K562 (cell line): ENCODE measurements at regions not wholly inside any gene's neighbourhood (a gene's known extent, or its start where the extent isn't known, plus 50 kb on each side); places are given as distances from the start of the nearest gene placed in this dataset.

ENCODE experiments used
- ATAC-seq: fragments of 200-7000 bp; cut with Tn5 transposase; 3 replicates; pipeline ENCODE4 v1.9.1; 2020; ENCODE audit warnings: moderate library complexity
- BruUV-seq: library from RNA; stranded (reverse); fragments of 400-500 nt; replicated peaks from 2 replicates; lab custom pipeline; 2021; lab: Mats Ljungman, UMichigan
- CTCF ChIA-PET: fragments of 300-600 bp; formaldehyde crosslinking; extraction: SDS; loops from one replicate; lab custom pipeline; 2021; ENCODE audit warnings: low intra/inter-chr PET ratio; lab: Yijun Ruan, JAX
- POLR2A ChIA-PET: fragments of 300-600, 350-650 bp; sonication (Branson Sonifier 250); formaldehyde crosslinking; extraction: SDS; loops from one replicate; lab custom pipeline; 2021; ENCODE audit warnings: antibody characterized with exemption, inconsistent platforms; lab: Yijun Ruan, JAX
- DNase-seq, 4 experiments: peaks; one replicate each; pipeline versions ENCODE4 v3.0.0 to v3.0.0-alpha.2; 2011 to 2018; ENCODE audit warnings: low spot score in 3 of 4, mixed read lengths in 3 of 4; ENCODE audit errors: extremely low read depth in 1 of 4
- FAIRE-seq: peaks from 2 replicates; lab custom pipeline; 2011; peaks lifted over from hg19 to GRCh38; lab: Jason Lieb, UNC
- H2AFZ ChIP-seq: 2 replicates; pipeline ENCODE4 v1.6.0; 2011; ENCODE audit warnings: low read depth, low read length, control low read depth, inconsistent platforms
- H3K27ac ChIP-seq: fragments of 200-600 bp; 3 replicates; pipeline ENCODE4 v1.8.0; 2011; ENCODE audit warnings: low read depth, mild to moderate bottlenecking, control low read depth, inconsistent platforms, low read length, moderate library complexity, mixed read lengths; ENCODE audit errors: extremely low read depth
- H3K27me3 ChIP-seq, 2 experiments: fragments of 300-600 bp in 1 of 2; 2 replicates in 1 of 2; 3 replicates in 1 of 2; pipeline versions ENCODE4 v1.6.0 to v1.8.0; 2011; ENCODE audit warnings: inconsistent platforms in 2 of 2, low read length in 2 of 2, mild to moderate bottlenecking in 1 of 2, mixed read lengths in 1 of 2, moderate library complexity in 1 of 2; ENCODE audit not compliant: control insufficient read depth in 2 of 2, insufficient read depth in 2 of 2
- H3K36me3 ChIP-seq: fragments of 300-600 bp; 3 replicates; pipeline ENCODE4 v1.8.0; 2011; ENCODE audit warnings: mild to moderate bottlenecking, low read length, inconsistent platforms; ENCODE audit not compliant: control insufficient read depth, insufficient read depth
- H3K4me1 ChIP-seq, 2 experiments: fragments of 200-600 bp in 1 of 2; replicated peaks in 1 of 2; 2 replicates in 1 of 2; 3 replicates in 1 of 2; pipeline versions ENCODE4 v1.5.1 to v1.8.0; 2011; ENCODE audit warnings: inconsistent platforms in 2 of 2, low read length in 2 of 2, mild to moderate bottlenecking in 1 of 2, mixed read lengths in 1 of 2, moderate library complexity in 1 of 2; ENCODE audit not compliant: control insufficient read depth in 2 of 2, insufficient read depth in 2 of 2
- H3K4me2 ChIP-seq: 2 replicates; pipeline ENCODE4 v1.6.1; 2011; ENCODE audit warnings: low read length, control low read depth, inconsistent platforms, mixed read lengths; ENCODE audit not compliant: insufficient read depth
- H3K4me3 ChIP-seq: fragments of 200-600 bp; sonication (generic), shearing (Covaris generic); 2 replicates; pipeline ENCODE4 v1.5.1; 2016; ENCODE audit warnings: control low read depth, inconsistent platforms
- H3K79me2 ChIP-seq: fragments of 200-600 bp; 3 replicates; pipeline ENCODE4 v1.8.0; 2011; ENCODE audit warnings: low read length, inconsistent platforms; ENCODE audit not compliant: control insufficient read depth, insufficient read depth
- H3K9ac ChIP-seq, 2 experiments: 2 replicates each; pipeline versions ENCODE4 v1.6.0 to v1.6.1; 2011; ENCODE audit warnings: low read depth in 2 of 2, low read length in 2 of 2, control low read depth in 1 of 2, inconsistent platforms in 1 of 2, mild to moderate bottlenecking in 1 of 2, mixed read lengths in 1 of 2; ENCODE audit not compliant: insufficient read depth in 1 of 2
- H3K9me1 ChIP-seq: one replicate; pipeline ENCODE4 v1.6.0; 2011; ENCODE audit warnings: inconsistent platforms, mild to moderate bottlenecking, low read length, moderate library complexity; ENCODE audit not compliant: control insufficient read depth, insufficient read depth
- H3K9me3 ChIP-seq: replicated peaks from 2 replicates; pipeline ENCODE4 v1.5.1; 2011; ENCODE audit warnings: low read depth, low read length, inconsistent platforms; ENCODE audit not compliant: control insufficient read depth, insufficient read depth
- H4K20me1 ChIP-seq: replicated peaks from 2 replicates; pipeline ENCODE4 v1.6.1; 2011; ENCODE audit warnings: low read length, inconsistent platforms, mixed read lengths; ENCODE audit not compliant: control insufficient read depth, insufficient read depth
- BRCA1 ChIP-seq, 2 experiments: fragments of 450-650 bp in 1 of 2; sonication (generic) in 1 of 2; formaldehyde crosslinking in 1 of 2; IDR thresholded peaks; 2 replicates each; pipeline versions ENCODE4 v1.5.0 to v1.6.1; 2017 to 2020; ENCODE audit warnings: mild to moderate bottlenecking in 1 of 2, missing genetic modification reagents in 1 of 2
- CC2D1A ChIP-seq: fragments of 450-650 bp; IDR thresholded peaks from 2 replicates; pipeline ENCODE4 v1.6.1; 2017; ENCODE audit warnings: mild to moderate bottlenecking
- FOXJ3 ChIP-seq: sonication (generic); formaldehyde crosslinking; IDR thresholded peaks from 2 replicates; pipeline ENCODE4 v1.4.0; 2020; ENCODE audit warnings: mild to moderate bottlenecking, missing genetic modification reagents
- KAT8 ChIP-seq: fragments of 450-650 bp; IDR thresholded peaks from 2 replicates; pipeline ENCODE4 v1.6.1; 2016; ENCODE audit warnings: low read depth, mild to moderate bottlenecking
- KHSRP ChIP-seq: fragments of 450-650 bp; IDR thresholded peaks from 2 replicates; pipeline ENCODE4 v1.6.1; 2017
- MAFF ChIP-seq: IDR thresholded peaks from 2 replicates; pipeline ENCODE4 v1.6.1; 2012; ENCODE audit warnings: low read length, improper control_type of control experiment
- MBD2 ChIP-seq: sonication (generic); IDR thresholded peaks from 2 replicates; pipeline ENCODE4 v1.6.1; 2016; ENCODE audit warnings: low read depth, borderline replicate concordance
- MEF2A ChIP-seq: IDR thresholded peaks from 2 replicates; pipeline ENCODE4 v1.6.1; 2011; ENCODE audit warnings: low read depth, mild to moderate bottlenecking, low read length, moderate library complexity; ENCODE audit not compliant: control insufficient read depth
- NFXL1 ChIP-seq: fragments of 450-650 bp; formaldehyde crosslinking; IDR thresholded peaks from 2 replicates; pipeline ENCODE4 v1.4.0; 2021; ENCODE audit warnings: mild to moderate bottlenecking
- NFYB ChIP-seq: IDR thresholded peaks from 2 replicates; pipeline ENCODE4 v1.6.1; 2011; ENCODE audit warnings: mild to moderate bottlenecking, moderate library complexity; ENCODE audit not compliant: insufficient read length; ENCODE audit errors: extremely low read depth
- OTX1 ChIP-seq: fragments of 450-650 bp; formaldehyde crosslinking; IDR thresholded peaks from 2 replicates; pipeline ENCODE4 v1.4.0; 2022; ENCODE audit warnings: mild to moderate bottlenecking
- RAD21 ChIP-seq, 2 experiments: fragments of 250-450 bp in 1 of 2; fragments of 450-650 bp in 1 of 2; sonication (Bioruptor Pico) in 1 of 2; formaldehyde crosslinking in 1 of 2; IDR thresholded peaks in 1 of 2; conservative IDR thresholded peaks in 1 of 2; 2 replicates each; pipeline versions ENCODE4 v1.4.0 to v1.8.0; 2020 to 2022; ENCODE audit warnings: mild to moderate bottlenecking in 2 of 2, moderate library complexity in 1 of 2
- RBM15 ChIP-seq: fragments of 200-400 bp; formaldehyde crosslinking; IDR thresholded peaks from 2 replicates; pipeline ENCODE4 v1.6.1; 2018; ENCODE audit warnings: mild to moderate bottlenecking, low read length, moderate library complexity; ENCODE audit not compliant: insufficient read depth
- RBM34 ChIP-seq: fragments of 200-400 bp; formaldehyde crosslinking; IDR thresholded peaks from 2 replicates; pipeline ENCODE4 v1.6.1; 2018; ENCODE audit warnings: low read length, borderline replicate concordance; ENCODE audit not compliant: insufficient read depth
- TEAD1 ChIP-seq, 2 experiments: fragments of 450-650 bp in 1 of 2; sonication (generic) in 1 of 2; formaldehyde crosslinking; IDR thresholded peaks; 2 replicates each; pipeline versions ENCODE4 v1.4.0 to v1.8.0; 2020 to 2022; ENCODE audit warnings: mild to moderate bottlenecking in 2 of 2, missing genetic modification reagents in 1 of 2
- ZBTB33 ChIP-seq: sonication (generic); formaldehyde crosslinking; IDR thresholded peaks from 2 replicates; pipeline ENCODE4 v1.8.1; 2023; ENCODE audit warnings: mild to moderate bottlenecking, missing genetic modification reagents
- ZNF140 ChIP-seq: fragments of 250-450 bp; sonication (Bioruptor Pico); IDR thresholded peaks from 2 replicates; pipeline ENCODE4 v1.8.0; 2021; ENCODE audit warnings: moderate library complexity, mild to moderate bottlenecking, inconsistent platforms
- ZNF277 ChIP-seq: fragments of 250-450 bp; sonication (Bioruptor Pico); IDR thresholded peaks from 2 replicates; pipeline ENCODE4 v1.8.0; 2022; ENCODE audit warnings: inconsistent platforms, mild to moderate bottlenecking, moderate library complexity, borderline replicate concordance
- ZNF551 ChIP-seq: fragments of 250-450 bp; sonication (Bioruptor Pico); IDR thresholded peaks from 2 replicates; pipeline ENCODE4 v1.5.0; 2021; ENCODE audit warnings: mild to moderate bottlenecking, moderate library complexity
- in situ Hi-C: fragments of 300-500 bp; cut with MboI; formaldehyde crosslinking; loops from 4 replicates; pipeline ENCODE4 v1.15.0; 2018; ENCODE audit warnings: inconsistent platforms, mixed read lengths
- intact Hi-C: fragments of 100-400 bp; cut with micrococcal nuclease; formaldehyde crosslinking; loops from 2 replicates; pipeline ENCODE4 v1.14.2; 2022

GRCh38 chr2:21217442-21217841 lies 93.7 kb downstream of the TDRD15 start:
- Histone ChIP-seq H4K20me1 (no peaks in the 10 kb centered on the region), H3K36me3 (no peaks in the 10 kb centered on the region), H3K4me1 (no peaks in the 10 kb centered on the region), H3K9me3 (0 out of 2 replicates have a peak, but pooled peaks cover 2% of the 10 kb centered on the region), H3K4me3 (no peak overlapping the region), H2AFZ (no peak overlapping the region), H3K9me1 (no peaks in the 10 kb centered on the region), H3K4me2 (no peak overlapping the region), H3K9ac (no peak overlapping the region), H3K27me3 (no peaks in the 10 kb centered on the region), H3K27ac (no peak overlapping the region), H3K79me2 (no peaks in the 10 kb centered on the region)
- TF ChIP-seq KHSRP (no peak), ZBTB33 (CRISPR knock-in tag) (no peak), RBM15 (no peak), CC2D1A (no peak), TEAD1 (CRISPR knock-in tag; IDR thresholded peaks at IDR 0.05) (no peak), KAT8 (no peak), RBM34 (no peak), MEF2A (no peak), OTX1 (CRISPR knock-in tag) (no peak), ZNF140 (CRISPR knock-in tag) (no peak), ZNF551 (CRISPR knock-in tag) (no peak), BRCA1 (IDR thresholded peaks at IDR 0.05) (no peak), BRCA1 (CRISPR knock-in tag; IDR thresholded peaks at IDR 0.05) (no peak), RAD21 (CRISPR knock-in tag; conservative IDR thresholded peaks at IDR 0.05 in 1 of 2, IDR thresholded peaks at IDR 0.05 in 1 of 2) (no peak), FOXJ3 (CRISPR knock-in tag) (no peak), NFYB (no peak), MAFF (no peak), NFXL1 (CRISPR knock-in tag) (no peak), ZNF277 (CRISPR knock-in tag) (no peak), MBD2 (no peak)
- POLR2A ChIA-PET, result no interaction called here
- no peak for DNase-seq
- no TSS peak for BruUV-seq
- in situ Hi-C loops, result no loop called here
- FAIRE-seq, result no peak
- no peak for ATAC-seq
- intact Hi-C loops, result no loop called here
- CTCF ChIA-PET, result no interaction called here
